Spleen (tissue), 11 donors: ENCODE measurements at regions not wholly inside any gene's neighbourhood (a gene's known extent, or its start where the extent isn't known, plus 50 kb on each side); places are given as distances from the start of the nearest gene placed in this dataset.

Source experiments
- DNase-seq: peaks from one replicate; pipeline ENCODE4 v3.0.0-alpha.2; 2020
- H3K27ac ChIP-seq, 8 donors: fragments of 200-600 bp; sonication (generic) in 7 of 8; 1 replicate in 4 of 8; 2 replicates in 4 of 8; pipeline versions ENCODE4 v1.5.0 to v1.8.0; 2016 to 2021; ENCODE audit warnings: inconsistent platforms in 4 of 8, mild to moderate bottlenecking in 4 of 8, moderate library complexity in 1 of 8
- H3K27me3 ChIP-seq, 7 donors: fragments of 200-600 bp; sonication (generic) in 6 of 7; replicated peaks in 1 of 7; 1 replicate in 4 of 7; 2 replicates in 3 of 7; pipeline versions ENCODE4 v1.5.0 to v1.8.0; 2016 to 2021; ENCODE audit warnings: inconsistent platforms in 3 of 7, mild to moderate bottlenecking in 1 of 7
- H3K36me3 ChIP-seq, 6 donors: fragments of 200-600 bp; sonication (generic) in 5 of 6; 1 replicate in 4 of 6; 2 replicates in 2 of 6; pipeline versions ENCODE4 v1.5.0 to v1.8.0; 2016 to 2021; ENCODE audit warnings: inconsistent platforms in 2 of 6
- H3K4me1 ChIP-seq, 6 donors: fragments of 200-600 bp; sonication (generic) in 5 of 6; 1 replicate in 3 of 6; 2 replicates in 3 of 6; pipeline versions ENCODE4 v1.5.0 to v1.8.0; 2016 to 2021; ENCODE audit warnings: inconsistent platforms in 3 of 6
- H3K4me3 ChIP-seq, 8 donors: fragments of 200-600 bp; sonication (generic) in 7 of 8; 1 replicate in 4 of 8; 2 replicates in 4 of 8; pipeline versions ENCODE4 v1.5.0 to v1.8.0; 2016 to 2021; ENCODE audit warnings: inconsistent platforms in 4 of 8, mild to moderate bottlenecking in 4 of 8, moderate library complexity in 2 of 8
- H3K9me3 ChIP-seq, 8 donors: fragments of 200-600 bp; sonication (generic) in 7 of 8; 1 replicate in 4 of 8; 2 replicates in 4 of 8; pipeline versions ENCODE4 v1.5.0 to v1.8.0; 2016 to 2021; ENCODE audit warnings: inconsistent platforms in 4 of 8
- CTCF ChIP-seq, 11 experiments: fragments of 200-600 bp in 7 of 11; fragments of 450-650 bp in 4 of 11; sonication (generic) in 4 of 11; IDR thresholded peaks in 8 of 11; conservative IDR thresholded peaks in 3 of 11; 1 replicate in 7 of 11; 2 replicates in 4 of 11; pipeline versions ENCODE4 v1.4.0 to v1.8.0; 2016 to 2021; ENCODE audit warnings: antibody characterized with exemption in 11 of 11, inconsistent platforms in 4 of 11, mild to moderate bottlenecking in 1 of 11
- POLR2A ChIP-seq, 3 donors: fragments of 450-650 bp; IDR thresholded peaks; one replicate each; pipeline ENCODE4 v1.5.1; 2017; ENCODE audit warnings: antibody characterized with exemption in 3 of 3, mild to moderate bottlenecking in 1 of 3
- POLR2AphosphoS5 ChIP-seq, 3 donors: sonication (generic); formaldehyde crosslinking; IDR thresholded peaks; one replicate each; pipeline ENCODE4 v1.5.1; 2017; ENCODE audit warnings: antibody characterized with exemption in 3 of 3
- WGBS, 5 donors: extraction: QIAGEN DNeasy Blood & Tissue Kit in 3 of 5; methylation state at CpG; one replicate each; pipeline versions ENCODE4 v1.1.5 to v1.1.7; 2013 to 2018; 5-methylcytosine and 5-hydroxymethylcytosine counted together
- intact Hi-C: fragments of 100-400 bp; cut with DNase I; formaldehyde crosslinking; loops from one replicate; pipeline ENCODE4 v1.15.0; 2023; ENCODE audit warnings: low total_unique reads
- donor health status: healthy with polysubstance abuse.
- donor health status: DM: no; HTN: no; CAD: no; lungs with moderate emphysema.
- donor health status: DM: no; HTN: no; CAD: no.
- donor health status: Bipolar disorder and iron deficiency.
- donor health status: healthy.
- donor health status: DM: no; HTN: no; CAD: no.
- donor health status: DM: yes; HTN: yes; CAD: no.

- no peak overlapping the region for H3K27ac ChIP-seq
- intact Hi-C loops, result no loop called here
- no peak overlapping the region for H3K4me3 ChIP-seq
- 84 to 97% (median 90%) methylated on average over 2 of the region's 2 CpGs for WGBS, 5 donors
- H3K9me3 ChIP-seq, result peaks cover 0 to 12% (median 0%) of the 10 kb centered on the region in 8 donors
- DNase-seq, result no peak
- H3K4me1 ChIP-seq, result no peaks in the 10 kb centered on the region
- no peak for TF ChIP-seq CTCF (IDR thresholded peaks at IDR 0.05 in 8 of 11, conservative IDR thresholded peaks at IDR 0.05 in 3 of 11)
- no peaks in the 10 kb centered on the region for H3K36me3 ChIP-seq
- H3K27me3 ChIP-seq, result no peaks in the 10 kb centered on the region
Measured at GRCh38 chrX:42725196-42725595, 52.8 kb downstream of the PPP1R2C start.

GRCh38 chrX:42720209-42720608 lies 57.8 kb downstream of the PPP1R2C start:
- Histone ChIP-seq H3K27ac (no peak overlapping the region), H3K27me3 (no peaks in the 10 kb centered on the region), H3K4me3 (no peak overlapping the region), H3K9me3 (peaks cover 0 to 8% (median 0%) of the 10 kb centered on the region in 8 donors), H3K4me1 (no peaks in the 10 kb centered on the region), H3K36me3 (no peaks in the 10 kb centered on the region)
- TF ChIP-seq POLR2A (IDR thresholded peaks at IDR 0.05) (no peak), CTCF (IDR thresholded peaks at IDR 0.05 in 8 of 11, conservative IDR thresholded peaks at IDR 0.05 in 3 of 11) (no peak), POLR2AphosphoS5 (IDR thresholded peaks at IDR 0.05) (no peak)
- intact Hi-C loops, result no loop called here
- no peak for DNase-seq
- 63 to 74% (median 70%) methylated on average over 4 of the region's 4 CpGs for WGBS, 5 donors

GRCh38 chrX:42715701-42716262 lies 62.2 kb downstream of the PPP1R2C start:
- TF ChIP-seq CTCF (IDR thresholded peaks at IDR 0.05 in 8 of 11, conservative IDR thresholded peaks at IDR 0.05 in 3 of 11), result peak in 1 of 11 experiments; percentile 3
- TF ChIP-seq POLR2A (IDR thresholded peaks at IDR 0.05), result no peak
- no peak for DNase-seq
- Histone ChIP-seq H3K27me3 (no peaks in the 10 kb centered on the region), H3K9me3 (peaks cover 0 to 7% (median 0%) of the 10 kb centered on the region in 8 donors), H3K27ac (no peak overlapping the region), H3K4me3 (no peak overlapping the region), H3K4me1 (no peaks in the 10 kb centered on the region), H3K36me3 (no peaks in the 10 kb centered on the region)
- intact Hi-C loops, result no loop called here
- 74 to 87% (median 74%) methylated on average over 8 of the region's 8 CpGs for WGBS, 5 donors

GRCh38 chrX:42714981-42715700 lies 62.8 kb downstream of the PPP1R2C start:
- Histone ChIP-seq H3K4me1 (no peaks in the 10 kb centered on the region), H3K27me3 (no peaks in the 10 kb centered on the region), H3K4me3 (no peak overlapping the region), H3K27ac (no peak overlapping the region), H3K9me3 (peaks cover 0 to under 1% (median 0%) of the 10 kb centered on the region in 8 donors), H3K36me3 (no peaks in the 10 kb centered on the region)
- intact Hi-C loops, result no loop called here
- no peak for DNase-seq
- TF ChIP-seq POLR2A (IDR thresholded peaks at IDR 0.05), result no peak
- peak in 5 of 11 experiments; percentile 16 to 41 (median 36) for TF ChIP-seq CTCF (IDR thresholded peaks at IDR 0.05 in 8 of 11, conservative IDR thresholded peaks at IDR 0.05 in 3 of 11)
- WGBS, 5 donors, result 35 to 50% (median 48%) methylated on average over 11 of the region's 11 CpGs
